ENCODE measurements at regions not wholly inside any gene's neighbourhood (a gene's known extent, or its start where the extent isn't known, plus 50 kb on each side); places are given as distances from the start of the nearest gene placed in this dataset.

GRCh38 chr14:76551906-76552305 lies 176.0 kb downstream of the ESRRB start:
- no peak for DNase-seq

DNA sequence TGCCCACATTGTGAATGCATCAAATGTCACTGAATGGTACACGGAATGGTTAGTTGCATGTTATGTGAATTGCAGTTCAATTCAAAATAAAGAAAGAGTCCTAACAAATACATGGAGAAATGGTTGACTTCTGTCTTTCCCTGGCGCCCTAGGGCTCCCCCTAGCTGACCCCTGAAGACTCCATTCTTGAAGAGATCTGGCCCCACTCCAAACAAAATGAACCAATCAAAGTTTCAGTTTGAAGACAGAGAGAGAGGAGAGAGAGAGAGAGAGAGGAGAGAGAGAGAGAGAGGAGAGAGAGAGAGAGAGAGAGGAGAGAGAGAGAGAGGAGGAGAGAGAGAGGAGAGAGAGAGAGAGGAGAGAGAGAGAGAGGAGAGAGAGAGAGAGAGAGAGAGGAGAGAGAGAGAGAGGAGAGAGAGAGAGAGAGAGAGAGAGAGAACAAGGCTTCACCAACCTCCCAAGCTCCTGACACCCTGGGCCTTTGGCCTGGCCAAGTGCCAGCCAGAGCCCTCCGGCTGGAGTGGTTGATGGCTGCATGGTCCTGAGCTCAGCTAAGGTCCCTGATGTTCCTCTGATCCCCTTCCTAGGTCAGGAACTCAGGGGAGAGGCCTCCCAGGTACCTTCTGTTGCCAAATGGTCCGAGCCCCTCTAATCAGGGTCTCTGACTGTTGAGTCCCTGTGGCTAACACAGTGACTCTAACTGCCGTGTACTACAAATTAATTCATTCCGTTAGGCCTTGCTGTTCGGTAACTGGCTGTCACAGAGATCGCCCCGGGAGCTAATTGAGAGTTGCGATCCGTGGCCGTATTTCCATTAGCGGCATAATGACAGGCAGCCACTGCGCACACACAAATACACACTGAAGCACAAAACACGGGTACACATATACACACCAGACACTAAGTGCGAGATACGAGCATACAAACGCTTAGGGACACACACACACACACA lies 188.8 kb downstream of the ESRRB start:
- DNase-seq, result no peak

- no peak for DNase-seq
These were observed 190.5 kb downstream of the ESRRB start for GRCh38 chr14:76566439-76566838.

- no peak for DNase-seq
These were observed 186.7 kb upstream of the VASH1 start for GRCh38 chr14:76574416-76575095.

DNA sequence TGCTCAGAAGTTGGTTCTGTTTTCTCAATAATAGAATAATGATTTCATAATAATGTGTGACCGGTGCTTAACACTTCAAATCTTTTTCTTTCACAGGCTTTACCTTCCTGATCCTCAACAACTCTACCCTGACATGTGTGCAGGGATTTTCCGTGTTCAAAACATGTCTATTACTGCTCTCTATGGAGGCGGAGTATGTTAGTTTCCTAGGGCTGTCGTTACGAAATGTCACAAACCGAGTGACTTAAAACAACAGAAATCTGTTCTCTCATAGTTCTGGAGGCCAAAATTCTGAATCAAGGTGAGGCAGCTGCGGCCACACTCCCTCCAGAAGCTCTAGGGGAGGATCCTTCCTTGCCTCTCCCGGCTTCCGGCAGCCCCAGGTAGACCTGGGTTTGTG lies 186.2 kb upstream of the VASH1 start:
- no peak for DNase-seq

GRCh38 chr14:76576047-76576741 lies 185.1 kb upstream of the VASH1 start:
- no peak for DNase-seq

DNA sequence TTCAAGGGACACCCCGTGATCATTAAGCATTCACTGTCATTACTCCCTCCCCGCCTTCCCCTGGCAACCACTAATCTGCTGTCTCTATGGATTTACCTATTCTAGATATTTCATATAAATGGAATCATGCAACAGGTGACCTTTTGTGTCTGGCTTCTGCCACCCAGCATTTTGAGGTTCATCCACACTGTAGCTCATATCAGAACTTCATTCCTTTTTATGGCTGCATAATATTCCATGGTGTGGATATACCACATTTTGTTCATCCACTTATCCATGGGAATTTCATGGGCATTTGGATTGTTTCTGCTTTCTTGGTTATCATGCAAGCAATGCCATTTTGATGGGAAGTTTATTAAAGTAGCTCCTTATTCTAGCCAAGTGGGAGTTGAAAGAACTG lies 184.2 kb upstream of the VASH1 start:
- no peak for DNase-seq

DNA sequence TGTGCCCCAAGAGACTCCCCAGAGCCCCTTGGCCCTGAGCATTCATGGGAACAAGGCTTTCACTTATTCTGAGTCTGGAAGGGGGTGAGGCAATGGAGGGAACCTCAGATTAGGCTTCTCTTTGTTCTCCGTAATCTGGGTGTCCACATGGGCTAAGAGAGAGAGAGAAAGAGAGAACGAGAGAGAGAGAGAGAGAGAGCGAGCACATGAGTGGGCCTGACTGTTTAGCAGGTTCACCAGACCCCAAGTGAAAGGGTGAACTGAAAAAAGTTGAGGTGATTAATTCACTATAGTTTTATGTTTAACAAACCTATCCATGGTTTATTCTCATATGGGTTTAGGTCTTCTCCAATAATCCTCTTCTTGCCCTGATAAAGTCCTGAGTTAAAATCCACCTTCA lies 183.4 kb upstream of the VASH1 start:
- no peak for DNase-seq

GRCh38 chr14:76580399-76580798 lies 180.9 kb upstream of the VASH1 start:
- DNase-seq, result no peak

- DNase-seq, result no peak
These were observed 180.3 kb upstream of the VASH1 start for GRCh38 chr14:76580967-76581366.

DNA sequence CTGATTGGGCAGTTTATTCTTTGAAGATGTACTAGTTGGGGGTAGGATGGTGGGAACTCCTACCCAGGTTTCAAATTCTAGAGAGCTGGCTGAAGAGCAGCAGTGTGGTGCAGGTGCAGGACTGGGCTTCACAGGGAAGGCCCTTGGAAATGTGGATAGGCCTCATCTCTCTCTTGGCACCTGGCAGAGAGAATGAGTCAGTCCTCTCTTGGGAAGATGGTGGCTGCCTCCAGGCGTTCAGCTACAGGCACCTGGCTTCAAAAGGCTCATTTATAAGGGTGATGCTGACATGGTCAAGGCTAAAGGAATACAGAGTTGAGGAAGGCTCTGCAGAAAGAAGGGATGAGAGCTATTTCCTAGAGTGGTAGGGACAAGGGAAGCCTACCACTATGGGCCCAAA lies 179.7 kb upstream of the VASH1 start:
- no peak for DNase-seq

DNA sequence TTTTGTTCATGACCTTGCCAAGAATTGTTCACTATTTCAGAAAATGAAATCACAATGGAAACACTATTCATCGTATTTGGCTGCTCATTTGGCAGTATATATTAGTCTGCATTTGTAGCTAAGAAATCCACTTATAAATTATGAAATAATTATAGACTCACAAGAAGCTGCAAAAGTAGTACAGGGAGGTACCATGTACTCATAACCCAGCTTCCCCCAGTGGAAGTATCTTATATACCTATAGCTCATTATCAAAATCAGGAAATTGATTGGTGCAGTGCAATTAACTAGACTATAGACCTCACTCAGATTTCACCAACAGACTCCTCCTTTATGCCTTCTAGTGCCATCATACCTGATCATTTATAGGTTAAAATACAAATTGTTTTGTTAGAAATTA lies 178.8 kb upstream of the VASH1 start:
- no peak for DNase-seq

DNA sequence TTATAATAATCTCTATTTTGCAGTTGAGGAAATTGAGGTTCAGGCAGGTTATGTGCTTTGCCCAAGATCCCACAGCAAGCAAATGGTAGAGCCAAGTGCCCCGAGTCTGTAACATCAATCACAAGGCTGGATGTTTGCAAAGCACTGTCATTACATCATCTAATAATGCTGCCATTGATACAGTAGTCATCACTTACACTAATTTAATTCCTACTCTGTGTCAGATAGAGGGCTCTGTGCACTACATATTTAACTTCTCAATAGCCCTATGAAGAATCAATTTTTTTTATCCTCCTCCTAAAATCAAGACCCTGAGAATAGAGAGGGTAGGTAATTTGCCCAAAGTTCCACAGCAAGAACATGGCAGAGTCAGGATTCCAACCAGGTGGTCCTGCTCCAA lies 178.1 kb upstream of the VASH1 start:
- DNase-seq, result no peak

DNA sequence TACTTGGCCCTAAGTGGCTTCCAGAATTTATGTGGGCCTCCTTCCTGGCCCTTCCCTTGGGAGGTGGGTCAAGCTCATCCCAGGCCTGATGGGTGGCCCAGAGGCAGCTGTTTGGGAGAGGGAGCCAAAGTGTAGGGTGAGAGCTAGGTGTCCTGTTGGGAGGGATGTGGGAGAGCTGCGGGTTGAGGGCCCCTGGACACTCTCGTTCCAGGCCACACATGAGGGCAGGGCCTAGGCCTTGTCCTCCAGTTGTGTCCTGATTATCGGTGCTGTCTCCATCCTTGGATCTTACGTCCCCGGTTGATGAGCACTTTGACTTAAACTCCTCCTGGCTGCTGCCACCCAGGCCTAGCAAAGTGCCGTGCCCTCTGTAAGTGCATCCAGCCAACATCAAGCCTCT lies 177.5 kb upstream of the VASH1 start:
- DNase-seq, result no peak

GRCh38 chr14:76584271-76584702 lies 177.0 kb upstream of the VASH1 start:
- peak; percentile 35 for DNase-seq

DNA sequence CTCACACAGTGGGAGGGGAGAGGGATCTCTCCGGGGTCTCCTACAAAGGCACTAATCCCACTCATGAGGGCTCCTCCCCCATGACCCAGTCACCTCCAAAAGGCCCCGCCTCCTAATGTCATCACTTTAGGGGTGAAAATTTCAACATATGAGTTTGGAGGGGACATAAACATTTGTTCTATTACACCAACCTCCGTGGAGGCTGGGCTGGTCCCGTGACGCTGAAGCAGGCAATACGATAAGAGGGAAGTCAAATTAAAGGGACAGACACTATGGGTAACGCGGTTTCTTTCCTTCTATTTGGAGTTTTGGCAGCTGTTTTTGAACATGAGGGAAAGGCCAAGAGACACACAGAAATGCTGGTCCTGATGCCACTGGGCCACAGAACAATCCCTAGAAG lies 175.7 kb upstream of the VASH1 start:
- no peak for DNase-seq

DNA sequence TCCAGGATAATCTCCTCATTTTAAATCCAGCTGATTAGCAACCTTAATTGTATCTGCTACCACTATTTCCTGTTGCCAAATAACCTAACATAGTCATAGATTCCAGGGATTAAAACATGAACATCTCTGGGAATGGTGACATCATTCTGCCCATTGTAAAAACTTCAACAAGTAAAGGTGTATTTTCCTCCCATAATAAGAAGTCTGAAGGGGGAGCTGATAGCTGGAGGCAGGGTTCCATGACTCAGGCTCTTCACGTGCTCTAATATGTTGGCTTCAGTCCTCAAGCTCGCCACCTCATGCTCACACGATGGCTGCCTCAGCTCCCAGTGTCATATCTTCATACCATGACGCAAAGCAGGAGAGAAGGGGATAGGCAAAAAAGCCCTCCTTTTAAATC lies 172.0 kb upstream of the VASH1 start:
- no peak for DNase-seq

DNA sequence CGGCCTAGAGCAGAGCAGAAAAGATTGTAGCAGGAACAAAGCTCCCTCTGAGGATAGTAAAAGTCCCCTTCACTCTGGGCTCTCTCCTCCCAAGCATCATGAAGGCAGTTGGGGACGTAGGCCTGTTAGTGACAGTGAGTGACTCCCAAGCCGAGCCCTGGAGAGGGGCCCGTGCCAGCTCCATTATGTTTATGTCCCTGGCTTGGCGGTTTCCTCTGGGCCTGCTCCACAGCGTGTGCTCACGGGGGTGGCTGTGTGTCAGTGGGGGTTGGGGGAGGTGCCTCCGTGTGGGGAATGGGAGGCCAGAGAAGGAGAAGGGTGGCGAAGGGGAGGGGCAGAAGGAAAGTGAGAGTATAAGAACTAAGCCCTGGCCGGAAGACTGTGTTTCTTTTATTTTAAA lies 170.0 kb upstream of the VASH1 start:
- DNase-seq, result no peak

- DNase-seq, result no peak
These were observed 166.0 kb upstream of the VASH1 start for GRCh38 chr14:76595266-76595665.

DNA sequence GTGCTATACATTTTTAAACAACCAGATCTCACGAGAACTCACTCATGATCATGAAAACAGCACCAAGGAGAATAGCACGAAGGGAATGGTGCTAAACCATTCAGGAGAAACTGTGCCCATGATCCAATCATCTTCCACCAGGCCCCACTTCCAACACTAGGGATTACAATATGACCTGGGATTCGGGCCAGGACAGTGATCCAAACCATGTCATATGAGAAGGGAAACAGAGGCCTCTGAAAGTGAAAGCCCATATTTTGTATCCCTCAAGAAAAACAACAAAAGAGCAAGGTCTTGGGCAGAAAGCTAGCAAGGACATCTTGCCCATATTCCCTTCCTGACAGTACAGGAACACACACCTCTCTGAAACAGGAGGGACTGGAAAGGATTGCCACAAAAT lies 163.9 kb upstream of the VASH1 start:
- no peak for DNase-seq

- no peak for DNase-seq
These were observed 162.1 kb upstream of the VASH1 start for GRCh38 chr14:76599141-76599540.

- DNase-seq, result no peak
These were observed 161.5 kb upstream of the VASH1 start for GRCh38 chr14:76599559-76600287.

GRCh38 chr14:76603713-76604112 lies 157.6 kb upstream of the VASH1 start:
- DNase-seq, result no peak
